DND-41 (cell line): ENCODE measurements at regions not wholly inside any gene's neighbourhood (a gene's known extent, or its start where the extent isn't known, plus 50 kb on each side); places are given as distances from the start of the nearest gene placed in this dataset.
"Not testable (repeated sequence)": the region's sequence is repeated elsewhere in the genome, so short reads cannot be mapped to it uniquely, and the experiment has no call there.

Experiments
- ATAC-seq: fragments of 200-7000 bp; cut with Tn5 transposase; 3 replicates; pipeline ENCODE4 v1.9.1; 2021; ENCODE audit warnings: low read depth; ENCODE audit not compliant: insufficient read depth
- DNase-seq: peaks from one replicate; pipeline ENCODE4 v3.0.0-alpha.2; 2020
- H2AFZ ChIP-seq: 2 replicates; pipeline ENCODE4 v1.6.0; 2012; ENCODE audit warnings: low read depth, low read length
- H3K27ac ChIP-seq: 2 replicates; pipeline ENCODE4 v1.5.1; 2012; ENCODE audit warnings: low read length, inconsistent platforms
- H3K27me3 ChIP-seq: fragments of 200-600 bp; sonication (generic); 2 replicates; pipeline ENCODE4 v1.6.0; 2012; ENCODE audit warnings: low read length, mild to moderate bottlenecking, inconsistent platforms; ENCODE audit not compliant: insufficient read depth, poor library complexity
- H3K36me3 ChIP-seq: 2 replicates; pipeline ENCODE4 v1.5.1; 2012; ENCODE audit warnings: low read length, inconsistent platforms; ENCODE audit not compliant: insufficient read depth
- H3K4me1 ChIP-seq: 2 replicates; pipeline ENCODE4 v1.5.1; 2012; ENCODE audit warnings: mild to moderate bottlenecking, low read length; ENCODE audit not compliant: insufficient read depth
- H3K4me2 ChIP-seq: 2 replicates; pipeline ENCODE4 v1.6.0; 2012; ENCODE audit warnings: mild to moderate bottlenecking, moderate library complexity, low read length, inconsistent platforms; ENCODE audit not compliant: insufficient read depth
- H3K4me3 ChIP-seq, 2 experiments: fragments of 200-600 bp in 1 of 2; shearing (Covaris generic) in 1 of 2; 2 replicates each; pipeline ENCODE4 v1.5.1; 2012 to 2016; ENCODE audit warnings: inconsistent platforms in 2 of 2, low read length in 2 of 2, mild to moderate bottlenecking in 2 of 2, low read depth in 1 of 2, moderate library complexity in 1 of 2
- H3K79me2 ChIP-seq: 2 replicates; pipeline ENCODE4 v1.6.0; 2012; ENCODE audit warnings: low read length, inconsistent platforms; ENCODE audit not compliant: insufficient read depth
- H3K9ac ChIP-seq: 2 replicates; pipeline ENCODE4 v1.6.0; 2012; ENCODE audit warnings: low read depth, mild to moderate bottlenecking, inconsistent platforms, low read length, moderate library complexity
- H3K9me3 ChIP-seq: 2 replicates; pipeline ENCODE4 v1.5.1; 2012; ENCODE audit warnings: low read length, moderate library complexity, mild to moderate bottlenecking, inconsistent platforms; ENCODE audit not compliant: insufficient read depth, severe bottlenecking
- H4K20me1 ChIP-seq: 2 replicates; pipeline ENCODE4 v1.6.0; 2012; ENCODE audit warnings: low read length; ENCODE audit not compliant: insufficient read depth
- CTCF ChIP-seq: IDR thresholded peaks from 2 replicates; pipeline ENCODE4 v1.5.1; 2012; ENCODE audit warnings: borderline replicate concordance, low read length, moderate library complexity, mild to moderate bottlenecking; ENCODE audit not compliant: poor library complexity, severe bottlenecking; ENCODE audit errors: extremely low read depth

GRCh38 chr4:9532134-9532862 lies 88.1 kb downstream of the DEFB131A start:
- Histone ChIP-seq H3K4me3 (peak overlapping the region in 1 of 2 experiments; percentile 32; a peak in 2 of 4 replicates), H3K9ac (peak overlapping the region; percentile 30; the same call in 1 of the 2 replicates), H2AFZ (peak overlapping the region; percentile 25; the same call in 1 of the 2 replicates), H3K4me2 (peak overlapping the region; percentile 63)
- not testable (repeated sequence) for H3K79me2 ChIP-seq, H3K9me3 ChIP-seq, H3K27ac ChIP-seq, H3K4me1 ChIP-seq, H3K36me3 ChIP-seq, H3K27me3 ChIP-seq, H4K20me1 ChIP-seq
- peak; percentile 77 for ATAC-seq
- peak; percentile 69 for TF ChIP-seq CTCF
- peak; percentile 59 for DNase-seq

- not testable (repeated sequence) for H3K4me1 ChIP-seq, H3K9me3 ChIP-seq, H2AFZ ChIP-seq, H3K79me2 ChIP-seq, H4K20me1 ChIP-seq, H3K9ac ChIP-seq, H3K4me3 ChIP-seq, H3K27me3 ChIP-seq, H3K27ac ChIP-seq, H3K36me3 ChIP-seq, H3K4me2 ChIP-seq, ATAC-seq, DNase-seq
Measured at GRCh38 chr4:9532863-9533192, 88.6 kb downstream of the DEFB131A start.

- not testable (repeated sequence) for H3K79me2 ChIP-seq, H4K20me1 ChIP-seq, H3K4me2 ChIP-seq, H3K9me3 ChIP-seq, H3K4me1 ChIP-seq, H3K27ac ChIP-seq, H3K27me3 ChIP-seq, H3K4me3 ChIP-seq, H2AFZ ChIP-seq, ATAC-seq, H3K9ac ChIP-seq, H3K36me3 ChIP-seq, DNase-seq
Measured at GRCh38 chr4:9537101-9537500, 92.9 kb downstream of the DEFB131A start.

GRCh38 chr4:9539939-9540520 lies 95.8 kb downstream of the DEFB131A start:
- not testable (repeated sequence) for DNase-seq, H3K79me2 ChIP-seq, H4K20me1 ChIP-seq, H3K9ac ChIP-seq, ATAC-seq, H3K9me3 ChIP-seq, H3K4me1 ChIP-seq, H3K36me3 ChIP-seq, H3K27ac ChIP-seq, H2AFZ ChIP-seq, H3K4me3 ChIP-seq, H3K27me3 ChIP-seq, H3K4me2 ChIP-seq

GRCh38 chr4:9541388-9541915 lies 97.2 kb downstream of the DEFB131A start:
- not testable (repeated sequence) for ATAC-seq, H3K27ac ChIP-seq, H2AFZ ChIP-seq, H3K4me2 ChIP-seq, H3K4me1 ChIP-seq, H3K9me3 ChIP-seq, H3K27me3 ChIP-seq, H3K9ac ChIP-seq, H4K20me1 ChIP-seq, H3K4me3 ChIP-seq, DNase-seq, H3K36me3 ChIP-seq, H3K79me2 ChIP-seq

GRCh38 chr4:9544851-9545250 lies 100.6 kb downstream of the DEFB131A start:
- not testable (repeated sequence) for H4K20me1 ChIP-seq

GRCh38 chr4:9547470-9547869 lies 103.3 kb downstream of the DEFB131A start:
- H3K36me3 ChIP-seq, H2AFZ ChIP-seq, H3K9ac ChIP-seq, H3K27me3 ChIP-seq, DNase-seq, H3K27ac ChIP-seq, H4K20me1 ChIP-seq, ATAC-seq, H3K4me3 ChIP-seq, H3K4me1 ChIP-seq, H3K9me3 ChIP-seq, H3K4me2 ChIP-seq, H3K79me2 ChIP-seq: not testable (repeated sequence)

More at GRCh38 chr4:9544851-9545250, 100.6 kb downstream of the DEFB131A start:
- not testable (repeated sequence) for H3K9ac ChIP-seq, H3K79me2 ChIP-seq, H3K27me3 ChIP-seq, H3K27ac ChIP-seq, ATAC-seq, H3K4me1 ChIP-seq, H3K36me3 ChIP-seq, H3K4me2 ChIP-seq, H3K9me3 ChIP-seq, H3K4me3 ChIP-seq, DNase-seq, H2AFZ ChIP-seq
